ENCODE measurements at regions not wholly inside any gene's neighbourhood (a gene's known extent, or its start where the extent isn't known, plus 50 kb on each side); places are given as distances from the start of the nearest gene placed in this dataset.
A peak's percentile ranks its signal among the peaks of the same experiment; 100 is the strongest.
"Not testable (repeated sequence)": the region's sequence is repeated elsewhere in the genome, so short reads cannot be mapped to it uniquely, and the experiment has no call there.

- 38 to 53% methylated on average over 6 of the region's 6 CpGs for WGBS, 2 donors
- no peaks in the 10 kb centered on the region for H3K4me1 ChIP-seq
- H3K27ac ChIP-seq: no peak overlapping the region
- ATAC-seq (peak in 1 of 4 donors; percentile 31), FAIRE-seq (no peak), DNase-seq (no peak)
- intact Hi-C loops (cut with DNase I): no loop called here
- no peaks in the 10 kb centered on the region for H3K9me3 ChIP-seq
- no peak for TF ChIP-seq CTCF (IDR thresholded peaks at IDR 0.05)
- no peaks in the 10 kb centered on the region for H3K36me3 ChIP-seq
- H3K27me3 ChIP-seq: no peaks in the 10 kb centered on the region
- H3K4me3 ChIP-seq: no peak overlapping the region
These were observed 140.1 kb upstream of the JCAD start for GRCh38 chr10:30199376-30200016.

- Histone ChIP-seq H3K4me3 (no peak overlapping the region), H3K27ac (no peak overlapping the region), H3K36me3 (no peaks in the 10 kb centered on the region), H3K9me3 (no peaks in the 10 kb centered on the region), H3K4me1 (no peaks in the 10 kb centered on the region), H3K27me3 (no peaks in the 10 kb centered on the region)
- FAIRE-seq (no peak), ATAC-seq (no peak), DNase-seq (no peak)
- intact Hi-C loops (cut with DNase I): no loop called here
- WGBS, 2 donors: 70 to 78% methylated on average over 4 of the region's 4 CpGs
- TF ChIP-seq CTCF (IDR thresholded peaks at IDR 0.05): no peak
These were observed 137.8 kb upstream of the JCAD start for GRCh38 chr10:30197186-30197585.

GRCh38 chr10:30196559-30196958 is 137.2 kb upstream of the JCAD start:
- FAIRE-seq; intact Hi-C loops (cut with DNase I); H3K27me3 ChIP-seq; H3K4me1 ChIP-seq; H3K27ac ChIP-seq; H3K9me3 ChIP-seq; H3K4me3 ChIP-seq; ATAC-seq; DNase-seq; H3K36me3 ChIP-seq: not testable (repeated sequence)
- WGBS, 2 donors: 22 to 26% methylated on average over 2 of the region's 2 CpGs

GRCh38 chr10:30192846-30193608 is 133.6 kb upstream of the JCAD start:
- Histone ChIP-seq H3K4me3 (no peak overlapping the region), H3K4me1 (no peaks in the 10 kb centered on the region), H3K9me3 (no peaks in the 10 kb centered on the region), H3K27ac (no peak overlapping the region), H3K36me3 (no peaks in the 10 kb centered on the region), H3K27me3 (no peaks in the 10 kb centered on the region)
- intact Hi-C loops (cut with DNase I): no loop called here
- 51 to 67% methylated on average over 5 of the region's 5 CpGs for WGBS, 2 donors
- TF ChIP-seq CTCF (IDR thresholded peaks at IDR 0.05): no peak
- ATAC-seq (no peak), FAIRE-seq (no peak), DNase-seq (no peak)

- Histone ChIP-seq H3K27me3 (no peaks in the 10 kb centered on the region), H3K9me3 (no peaks in the 10 kb centered on the region), H3K36me3 (no peaks in the 10 kb centered on the region), H3K27ac (no peak overlapping the region), H3K4me3 (no peak overlapping the region), H3K4me1 (no peaks in the 10 kb centered on the region)
- FAIRE-seq: no peak
- DNase-seq: no peak
- WGBS, 2 donors: 76 to 81% methylated on average over 14 of the region's 14 CpGs
- no peak for TF ChIP-seq CTCF (IDR thresholded peaks at IDR 0.05)
- intact Hi-C loops (cut with DNase I): no loop called here
- ATAC-seq: no peak
These were observed 131.5 kb upstream of the JCAD start for GRCh38 chr10:30190577-30191552.

Measured in pancreas (tissue), 10 donors.